ENCODE measurements at regions not wholly inside any gene's neighbourhood (a gene's known extent, or its start where the extent isn't known, plus 50 kb on each side); places are given as distances from the start of the nearest gene placed in this dataset.
"Not testable (repeated sequence)": the region's sequence is repeated elsewhere in the genome, so short reads cannot be mapped to it uniquely, and the experiment has no call there.

DNA sequence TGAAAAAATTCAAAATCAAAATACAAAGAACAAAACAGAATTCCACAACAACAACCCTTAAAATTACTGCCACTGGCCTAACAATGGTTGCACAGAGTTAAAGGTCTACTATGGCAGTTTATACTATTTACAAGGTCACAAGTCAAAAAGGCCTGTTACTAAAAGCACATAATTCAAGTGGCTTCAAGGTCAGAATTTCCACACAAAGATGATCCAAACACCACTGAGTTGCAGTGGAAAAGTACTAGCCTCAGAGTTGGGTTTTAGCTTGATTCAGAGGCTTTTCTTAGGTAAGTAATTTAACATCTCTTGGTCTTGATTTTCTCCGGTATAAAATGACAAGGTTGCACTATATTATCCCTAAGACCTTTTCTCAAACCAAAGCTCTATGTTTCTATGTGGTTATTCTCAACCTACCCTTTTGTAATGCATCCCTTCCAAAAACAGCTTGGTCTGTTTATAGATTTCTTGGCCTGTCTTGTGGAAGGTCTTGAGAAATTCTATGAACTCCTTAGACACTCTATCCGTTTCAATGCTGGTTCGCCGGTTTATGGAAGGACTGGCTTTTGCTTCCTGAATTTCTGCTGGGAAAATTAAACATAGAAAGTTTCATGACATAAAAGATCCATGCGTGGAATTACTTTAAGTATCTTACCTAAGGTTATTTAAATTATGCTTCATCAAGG lies 69.5 kb downstream of the MDH2 start:
- peak in 1 of 2 donors; percentile 6 for DNase-seq (ENCODE audit: low read depth in 2 of 2)

DNA sequence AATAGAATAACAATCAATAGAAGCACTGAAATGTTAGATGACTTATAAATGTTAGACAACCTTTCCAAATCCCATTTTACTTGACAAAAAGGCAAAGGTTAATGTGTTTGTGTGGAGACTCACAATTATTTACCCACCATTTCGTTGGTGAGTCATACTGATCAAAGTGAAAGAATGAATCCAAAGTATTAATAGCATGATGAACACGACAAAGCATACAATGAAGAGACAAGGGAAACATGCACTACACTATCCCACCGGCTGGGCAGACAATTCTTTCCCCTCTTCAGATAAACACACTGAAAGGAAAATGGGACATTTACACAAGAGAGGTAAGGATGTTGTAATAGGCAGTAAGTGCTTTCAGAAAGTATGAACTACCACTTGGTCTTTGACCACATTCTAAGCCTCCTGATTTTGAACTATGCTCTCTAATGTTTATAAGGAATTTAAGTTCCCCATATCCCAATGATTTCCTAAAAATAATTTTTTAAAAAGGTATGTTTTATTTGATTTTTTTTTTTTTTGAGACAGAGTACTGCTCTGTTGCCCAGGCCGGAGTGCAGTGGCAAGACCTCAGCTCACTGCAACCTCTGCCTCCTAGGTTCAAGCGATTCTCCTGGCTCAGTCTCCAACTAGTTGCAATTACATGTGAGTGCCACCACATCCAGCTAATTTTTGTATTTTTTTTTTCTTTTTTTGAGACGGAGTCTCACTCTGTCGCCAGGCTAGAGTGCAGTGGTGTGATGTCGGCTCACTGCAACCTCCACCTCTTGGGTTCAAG lies 70.5 kb downstream of the MDH2 start:
- DNase-seq (ENCODE audit: low read depth in 2 of 2): peak; percentile 42 to 55

DNA sequence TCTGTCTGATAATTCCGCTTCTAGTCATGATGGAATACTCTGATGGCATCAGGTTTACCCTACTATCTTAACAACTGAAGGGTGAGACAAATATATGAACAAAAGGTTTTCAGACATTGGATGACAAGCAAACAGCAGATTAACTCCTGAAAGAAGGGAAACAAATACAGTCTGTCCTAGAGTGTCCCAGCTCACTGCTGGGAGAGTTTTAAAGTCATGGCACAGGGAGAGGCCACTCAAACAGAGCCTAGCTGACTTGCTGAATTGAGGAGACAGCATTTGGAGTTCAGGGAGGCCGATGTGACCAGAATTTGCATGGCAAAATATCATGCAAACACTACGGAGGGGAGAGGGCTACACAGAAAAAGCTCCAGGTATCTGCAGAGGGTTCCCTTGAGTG lies 73.1 kb downstream of the MDH2 start:
- DNase-seq (ENCODE audit: low read depth in 2 of 2): no peak

DNA sequence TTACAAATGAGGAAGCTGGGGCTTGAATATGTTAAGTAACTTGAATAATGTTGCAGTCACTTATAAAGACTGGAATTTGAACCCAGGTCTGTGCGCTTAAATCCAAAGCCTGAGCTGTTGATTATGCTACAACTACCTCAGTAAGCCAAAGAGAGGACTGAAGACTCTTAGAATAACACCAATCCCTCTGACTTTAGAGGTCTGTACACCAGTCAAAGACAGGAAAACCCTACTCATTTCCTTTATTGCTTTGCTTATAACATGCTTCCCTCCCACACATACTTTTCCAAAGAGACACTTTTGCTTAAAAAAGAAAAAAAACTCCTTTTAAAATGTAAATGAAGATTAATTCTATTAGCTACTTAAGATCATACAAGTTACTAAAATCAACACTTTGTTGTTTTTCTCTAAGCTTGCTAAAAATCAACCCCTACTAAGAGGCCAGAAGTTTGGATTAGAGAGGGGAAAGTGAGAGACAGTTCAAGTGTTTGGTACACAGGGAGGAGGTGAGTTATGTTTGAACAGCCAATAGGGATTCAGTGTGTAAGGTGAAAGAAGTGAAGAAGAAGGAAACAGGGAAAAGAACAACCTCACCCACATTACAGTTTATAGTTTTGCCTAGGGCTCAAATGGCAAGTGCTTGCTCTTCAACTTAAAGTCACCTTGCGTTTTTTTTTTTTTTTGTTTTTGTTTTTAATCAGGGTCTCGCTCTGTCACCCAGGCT lies 74.8 kb downstream of the MDH2 start:
- DNase-seq (ENCODE audit: low read depth in 2 of 2): peak; percentile 23 to 73

DNA sequence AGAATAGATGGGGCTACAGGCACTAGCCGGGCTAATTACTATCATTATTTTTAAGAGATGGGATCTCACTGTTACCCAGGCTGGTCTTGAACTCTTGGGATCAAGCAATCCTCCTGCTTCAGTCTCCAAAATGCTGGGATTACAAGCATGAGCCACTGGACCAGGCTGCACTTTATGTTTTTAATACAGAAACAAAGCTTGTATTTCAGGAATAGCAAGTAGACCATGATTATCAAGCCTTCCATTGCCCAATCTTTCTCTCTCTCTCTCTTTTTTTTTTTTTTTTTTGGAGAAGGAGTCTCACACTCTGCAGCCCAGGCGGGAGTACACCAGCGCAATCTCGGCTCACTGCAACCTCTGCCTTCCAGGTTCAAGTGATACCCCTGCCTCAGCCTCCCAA lies 75.4 kb downstream of the MDH2 start:
- no peak for DNase-seq (ENCODE audit: low read depth in 2 of 2)

DNA sequence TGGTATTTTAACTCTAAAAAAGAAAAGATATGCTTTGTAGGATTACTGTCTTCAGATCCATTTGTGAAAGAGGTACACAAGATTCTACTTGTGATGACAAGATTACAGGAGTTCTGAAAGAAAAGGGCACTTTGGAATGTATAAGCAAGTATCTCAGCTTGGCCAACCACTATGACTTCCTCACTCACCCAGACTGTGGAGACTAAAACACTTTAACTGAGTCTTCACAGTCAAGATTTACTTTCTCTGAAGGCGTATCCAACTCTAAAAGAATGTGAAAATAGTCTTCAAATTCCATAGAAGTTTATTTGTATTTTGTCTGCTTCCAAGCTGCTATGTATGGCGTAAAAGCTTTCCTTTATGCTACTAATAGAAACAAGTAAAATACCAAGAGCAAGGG lies 76.1 kb upstream of the SRRM3 start:
- DNase-seq (ENCODE audit: low read depth in 2 of 2): no peak

DNA sequence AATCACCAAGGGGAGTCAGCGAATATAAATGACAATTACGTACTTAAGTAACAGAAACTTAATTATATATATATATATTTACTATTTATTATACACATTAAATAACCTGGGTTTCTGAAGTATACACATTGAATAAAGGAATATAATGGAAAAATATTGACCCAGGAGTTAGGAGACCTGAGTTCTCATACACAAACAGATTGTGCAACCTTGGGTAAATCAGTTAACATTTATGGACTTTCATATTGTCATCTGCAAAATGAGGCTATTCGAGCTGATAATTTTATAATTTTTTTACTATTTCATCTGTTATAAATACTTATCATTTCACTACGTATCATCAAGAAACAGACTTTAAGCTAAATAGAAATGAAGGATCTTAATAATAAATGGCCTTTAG lies 75.1 kb upstream of the SRRM3 start:
- no peak for DNase-seq (ENCODE audit: low read depth in 2 of 2)

DNA sequence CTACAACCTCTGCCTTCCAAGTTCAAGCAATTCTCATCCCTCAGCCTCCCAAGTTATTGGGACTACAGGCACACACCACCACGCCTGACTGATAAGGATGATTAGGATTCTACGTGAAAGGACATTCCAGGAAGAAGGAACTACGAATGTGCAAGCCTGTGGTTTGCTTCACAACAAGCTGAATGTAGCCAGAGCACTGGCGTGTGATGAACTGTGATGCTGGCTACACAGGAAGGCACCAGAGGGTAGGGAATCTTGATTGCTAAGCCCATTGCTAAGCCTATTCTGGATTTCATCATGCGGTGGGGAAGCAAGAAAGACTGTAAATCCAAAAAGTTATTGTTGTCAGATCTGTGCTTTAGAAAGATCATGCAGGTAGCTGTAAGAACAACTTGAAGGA lies 72.3 kb upstream of the SRRM3 start:
- DNase-seq (ENCODE audit: low read depth in 2 of 2): no peak

DNA sequence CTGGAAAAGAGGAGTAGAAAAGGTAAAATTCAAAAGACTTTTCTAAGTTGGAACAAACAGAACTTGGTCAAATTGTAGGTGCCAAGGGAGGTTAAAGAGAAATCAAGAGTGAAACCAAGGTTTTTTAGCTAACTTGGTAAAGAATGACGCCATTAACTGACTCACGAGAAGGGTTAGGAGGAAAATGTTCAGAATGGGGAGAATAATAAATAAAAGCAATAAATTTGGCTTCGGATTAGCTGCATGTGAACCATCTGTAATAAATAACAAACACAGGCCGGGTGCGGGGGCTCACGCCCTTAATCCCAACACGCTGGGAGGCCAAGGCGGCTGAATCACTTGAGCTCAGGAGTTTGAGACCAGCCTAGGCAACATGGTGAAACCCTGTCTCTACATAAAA lies 71.9 kb upstream of the SRRM3 start:
- DNase-seq (ENCODE audit: low read depth in 2 of 2): no peak

DNA sequence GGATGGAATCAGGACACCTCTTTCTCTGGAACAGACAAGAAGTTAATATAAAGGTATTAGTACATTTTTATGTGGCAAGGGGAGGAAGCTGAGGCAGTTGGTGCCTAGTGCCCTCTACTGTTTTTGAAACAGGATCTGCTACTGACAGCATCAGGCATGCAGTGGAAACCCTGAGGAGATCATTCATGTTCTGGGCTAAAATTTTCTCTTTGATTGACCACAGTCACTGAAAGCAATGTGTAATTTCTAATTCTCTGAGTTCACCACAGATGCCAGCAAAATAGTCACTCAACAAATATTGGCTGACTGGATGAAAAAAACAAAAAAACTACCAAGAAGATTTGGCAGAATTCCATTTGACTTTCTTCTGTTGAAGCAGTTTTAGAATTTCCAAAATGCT lies 71.0 kb upstream of the SRRM3 start:
- DNase-seq (ENCODE audit: low read depth in 2 of 2): peak; percentile 67 to 75

DNA sequence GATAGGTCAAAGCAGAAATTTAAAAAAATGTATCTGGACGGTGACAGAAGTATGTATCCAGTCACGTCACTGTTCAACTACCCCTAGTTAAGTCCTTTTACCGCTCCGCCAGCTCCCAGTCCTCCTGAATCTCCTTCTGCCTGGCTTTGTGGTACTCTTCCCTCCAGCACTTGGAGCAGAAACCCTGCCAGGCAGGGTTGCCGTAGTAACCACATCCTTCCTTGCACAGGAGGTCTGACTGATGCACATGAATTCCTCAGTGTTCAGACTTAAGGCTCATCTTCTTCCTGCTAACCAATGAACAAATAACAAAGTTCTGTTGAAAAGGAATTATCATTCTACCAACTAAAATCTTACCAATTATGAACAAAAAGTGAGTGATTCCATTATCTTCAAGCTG lies 69.8 kb upstream of the SRRM3 start:
- not testable (repeated sequence) for DNase-seq (ENCODE audit: low read depth in 2 of 2)

DNA sequence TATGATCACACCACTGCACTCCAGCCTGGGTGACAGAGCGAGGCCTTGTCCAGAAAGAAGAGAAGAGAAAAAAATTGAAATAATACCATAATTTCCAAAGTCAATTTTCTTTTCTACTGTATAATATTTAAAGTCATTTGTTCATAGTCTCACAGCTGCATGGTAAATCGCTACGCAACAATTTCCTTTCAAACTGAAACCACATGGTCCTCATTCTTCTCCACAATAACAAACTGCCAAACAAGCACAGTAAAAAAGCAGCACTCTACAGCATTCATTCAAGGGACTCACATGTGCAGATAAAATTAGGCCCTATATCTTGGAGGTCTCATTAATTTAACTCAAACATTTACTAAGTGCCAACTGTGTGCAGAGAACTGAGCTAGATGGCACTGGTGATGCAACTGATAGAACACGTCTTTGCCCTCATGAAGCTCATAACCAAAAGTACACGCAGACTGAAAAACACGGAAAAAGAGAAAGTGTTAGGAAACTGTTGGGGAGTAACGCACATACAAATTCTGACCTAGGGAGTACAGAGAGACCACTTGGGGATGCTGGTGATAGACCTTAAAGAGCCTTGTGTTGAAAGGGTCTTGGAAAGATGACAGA lies 68.4 kb upstream of the SRRM3 start:
- DNase-seq (ENCODE audit: low read depth in 2 of 2): peak in 1 of 2 donors; percentile 33

DNA sequence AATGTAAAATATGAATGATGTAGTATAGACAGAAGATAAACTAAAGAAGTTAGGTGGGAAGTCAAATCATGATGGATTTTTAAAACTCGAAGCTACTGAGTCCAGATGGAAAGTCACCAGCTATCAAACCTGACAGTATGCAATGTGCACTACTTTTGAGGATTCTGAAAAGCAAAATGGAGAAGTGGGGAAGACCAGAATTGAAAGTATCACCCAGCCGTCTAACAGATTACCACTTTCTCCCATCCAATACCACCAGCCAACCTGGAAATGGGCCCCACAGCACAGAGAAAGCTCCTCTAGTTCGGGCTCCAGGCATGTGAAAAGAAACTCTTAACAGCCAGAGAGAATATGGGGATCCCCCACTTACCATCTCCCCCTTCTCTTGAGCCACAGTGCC lies 67.9 kb upstream of the SRRM3 start:
- DNase-seq (ENCODE audit: low read depth in 2 of 2): no peak

DNA sequence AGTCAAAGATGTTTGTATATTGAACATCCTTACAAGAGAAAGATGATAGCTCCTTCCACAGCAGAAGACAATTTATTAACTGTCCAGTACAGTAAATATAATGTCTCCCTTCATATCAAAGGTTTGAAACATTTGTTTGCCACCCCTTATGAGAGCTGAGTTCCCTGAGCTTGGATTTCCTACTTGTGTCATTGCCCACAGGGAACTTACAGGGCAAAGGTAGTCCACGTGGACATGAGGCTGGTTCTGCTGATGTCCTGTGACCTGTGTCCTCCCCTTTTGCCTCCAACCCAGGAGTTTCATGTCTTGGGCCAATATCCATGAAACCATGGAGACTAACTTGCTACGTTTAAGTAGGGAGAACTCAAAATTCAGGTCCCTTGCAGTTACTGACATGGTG lies 66.4 kb upstream of the SRRM3 start:
- DNase-seq (ENCODE audit: low read depth in 2 of 2): not testable (repeated sequence)

DNA sequence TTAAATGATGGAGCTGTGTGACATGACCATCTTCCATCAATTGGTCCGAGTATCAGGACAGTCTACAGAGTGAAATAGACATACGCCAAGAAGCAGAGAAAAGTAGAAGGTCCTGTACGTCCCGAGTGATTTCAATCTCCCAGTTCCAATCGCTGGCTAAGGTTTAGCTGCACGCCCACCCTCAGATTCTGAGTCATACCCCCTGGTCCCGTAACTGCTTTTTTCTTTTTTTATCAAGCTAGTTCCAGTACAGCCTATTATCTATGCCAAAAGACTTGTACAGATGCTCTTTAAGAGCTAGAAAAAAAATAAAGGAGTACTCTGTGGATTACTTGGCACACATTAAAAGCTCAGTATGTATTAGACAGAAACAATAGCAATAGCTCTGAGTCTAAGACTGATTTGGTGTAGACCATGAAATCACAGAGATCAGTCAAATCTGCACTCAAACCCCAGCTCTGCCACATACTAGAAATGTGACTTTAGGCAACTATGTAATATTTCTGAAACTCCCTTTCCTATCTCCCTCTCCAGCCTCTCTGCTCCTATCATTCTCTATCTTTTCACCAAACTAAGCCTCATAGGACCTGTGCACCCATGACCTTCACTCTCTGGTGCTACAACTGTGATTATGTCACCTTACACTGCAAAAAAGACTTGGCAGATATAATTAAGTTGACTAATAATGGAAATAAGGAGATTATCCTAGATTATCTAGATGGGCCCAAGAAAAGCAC lies 63.0 kb upstream of the SRRM3 start:
- DNase-seq (ENCODE audit: low read depth in 2 of 2): not testable (repeated sequence)

DNA sequence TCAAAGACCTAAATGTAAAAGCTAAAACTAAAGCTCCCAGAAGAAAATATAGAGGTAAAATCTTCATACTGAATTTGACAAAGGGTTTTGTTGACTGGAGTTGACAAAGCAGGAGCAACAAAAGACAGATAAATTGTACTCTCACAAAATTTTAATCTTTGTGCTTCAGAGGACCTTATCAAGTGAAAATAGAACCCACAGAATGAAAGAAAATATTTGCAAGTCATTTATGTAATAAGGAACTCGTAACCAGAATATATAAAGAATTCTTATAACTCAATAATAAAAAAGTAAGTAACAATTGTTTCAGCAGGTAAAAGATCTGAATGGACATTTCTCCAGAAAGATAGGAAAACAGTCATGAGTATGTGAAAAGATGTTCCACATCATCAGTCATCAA lies 62.0 kb upstream of the SRRM3 start:
- no peak for DNase-seq (ENCODE audit: low read depth in 2 of 2)

DNA sequence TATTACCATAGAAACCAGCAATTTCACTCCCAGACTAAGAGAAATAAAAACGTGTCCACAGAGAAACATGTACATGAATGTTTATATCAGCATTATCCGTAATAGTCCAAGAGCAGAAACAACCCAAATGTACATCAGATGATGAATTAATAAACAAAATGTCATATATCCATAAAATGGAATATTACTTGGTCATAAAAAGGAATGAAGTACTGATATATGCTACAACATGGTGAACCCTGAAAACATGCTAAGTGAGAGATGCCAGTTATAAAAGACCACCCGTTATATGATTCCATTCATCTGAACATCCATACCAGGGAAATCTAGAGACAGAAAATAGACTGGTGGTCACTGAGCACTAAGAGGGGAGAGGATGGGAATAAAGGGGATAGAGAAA lies 61.4 kb upstream of the SRRM3 start:
- not testable (repeated sequence) for DNase-seq (ENCODE audit: low read depth in 2 of 2)

DNA sequence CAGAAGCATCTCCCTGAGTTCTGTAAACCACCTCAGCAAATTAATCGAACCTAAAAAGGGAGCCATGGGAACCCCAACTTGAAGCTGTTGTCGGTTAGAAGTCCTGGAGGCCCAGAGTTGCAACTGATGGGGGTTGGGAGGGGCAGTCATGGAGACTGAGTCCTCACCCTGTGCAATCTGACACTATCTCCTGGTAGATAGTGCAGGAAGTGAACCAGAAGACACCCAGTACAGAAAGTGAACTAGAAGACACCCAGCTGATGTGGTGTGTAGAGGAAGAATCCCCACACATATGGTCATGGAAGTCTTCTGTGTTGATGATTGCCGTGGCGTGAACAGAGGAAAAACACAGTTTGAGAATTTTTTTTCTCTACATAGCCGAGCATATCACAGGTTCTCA lies 58.8 kb upstream of the SRRM3 start:
- DNase-seq (ENCODE audit: low read depth in 2 of 2): no peak

DNA sequence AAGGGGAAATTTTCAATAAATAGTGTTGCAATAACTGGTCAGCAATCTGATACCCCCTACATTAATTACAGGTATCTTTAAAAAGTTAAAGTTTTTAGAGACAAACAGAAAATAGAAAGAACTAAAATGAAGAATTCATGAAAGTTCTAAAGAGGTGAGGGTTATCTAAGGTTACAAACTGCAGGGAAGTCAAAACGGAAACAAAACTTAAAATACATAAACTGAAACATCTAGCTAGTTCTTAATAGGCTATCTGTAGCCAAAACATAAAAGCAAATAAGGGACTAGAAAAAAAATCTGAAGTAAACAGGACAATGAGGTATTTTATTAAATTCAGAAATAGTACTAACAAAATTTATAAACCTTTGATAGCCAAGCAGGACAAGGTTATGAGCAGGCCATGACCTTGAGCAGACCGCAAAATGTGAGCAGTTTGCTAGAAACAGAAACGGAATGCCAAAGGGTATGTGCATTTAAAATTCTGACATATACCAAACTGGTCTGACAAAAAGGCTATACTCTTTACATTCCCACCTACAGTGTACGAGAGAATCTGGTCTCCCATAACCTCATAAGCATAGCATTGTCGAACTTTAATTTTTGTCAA lies 56.9 kb upstream of the SRRM3 start:
- DNase-seq (ENCODE audit: low read depth in 2 of 2): not testable (repeated sequence)

DNA sequence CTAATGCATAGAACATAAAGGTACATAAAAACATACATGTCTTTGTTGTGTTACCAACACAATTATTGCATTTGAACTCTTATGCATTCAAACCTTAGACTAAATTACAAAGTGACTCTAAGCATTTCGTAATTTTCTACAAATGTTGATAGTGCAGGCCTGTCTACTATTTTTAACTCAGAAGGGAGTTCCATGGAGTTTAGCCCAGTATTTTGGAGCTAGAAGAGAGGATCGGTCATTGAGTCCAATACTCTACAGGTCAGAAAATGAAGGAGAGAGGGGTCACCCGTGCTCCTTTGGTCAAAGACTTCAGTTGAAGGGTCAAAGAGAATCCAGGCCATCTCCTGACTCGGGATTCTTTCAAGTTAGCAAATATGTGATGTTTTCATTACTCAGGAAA lies 55.3 kb upstream of the SRRM3 start:
- no peak for DNase-seq (ENCODE audit: low read depth in 2 of 2)

DNA sequence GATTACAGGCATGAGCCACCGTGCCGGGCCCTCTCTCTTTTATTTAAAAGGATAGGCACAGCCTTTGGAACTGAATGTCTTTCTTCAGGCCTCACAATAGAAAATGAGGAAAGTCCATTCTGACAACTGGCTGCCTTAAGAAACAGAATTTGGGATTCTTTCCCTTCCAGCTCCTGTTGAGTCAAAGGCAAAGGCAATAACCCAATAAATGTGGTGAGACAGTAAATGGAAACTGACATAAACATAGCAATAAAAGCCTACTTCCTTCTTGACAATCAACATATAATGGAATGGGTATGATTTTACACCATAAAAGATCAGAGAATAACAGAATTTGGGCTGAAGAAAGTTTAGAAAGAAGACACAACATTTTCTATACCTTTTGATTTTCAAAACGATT lies 52.7 kb upstream of the SRRM3 start:
- DNase-seq (ENCODE audit: low read depth in 2 of 2): not testable (repeated sequence)
